ENCODE measurements at regions not wholly inside any gene's neighbourhood (a gene's known extent, or its start where the extent isn't known, plus 50 kb on each side); places are given as distances from the start of the nearest gene placed in this dataset.

DNA sequence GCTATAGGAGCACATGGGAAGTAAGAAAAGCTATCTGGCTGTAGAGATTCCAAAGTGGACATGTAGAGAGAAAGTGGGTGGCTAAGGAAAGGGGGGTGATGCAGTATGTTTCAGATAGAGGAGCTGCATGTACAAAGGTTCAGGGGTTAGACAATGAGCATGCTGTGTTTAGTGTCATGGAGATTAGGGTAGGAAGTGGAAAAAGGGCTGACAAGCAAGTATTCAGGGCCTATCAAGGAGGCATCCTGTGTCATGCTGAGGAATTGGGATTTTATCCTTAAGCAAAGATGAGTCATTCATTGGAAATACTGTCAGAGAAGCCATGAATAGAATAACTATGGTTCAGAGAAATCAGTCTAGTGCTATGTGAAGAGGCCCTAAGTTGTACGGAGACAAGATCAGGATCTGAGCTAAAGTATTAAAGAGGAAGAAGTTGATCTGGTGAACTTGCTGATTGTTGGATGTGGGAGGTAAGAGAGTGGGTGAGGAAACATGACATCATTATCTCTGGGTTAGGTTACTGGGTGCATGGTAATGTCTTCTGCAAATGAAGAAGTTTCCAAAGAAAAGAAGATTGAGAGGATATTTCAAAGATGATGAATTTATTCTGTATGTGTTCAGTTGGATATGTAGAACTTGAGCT is 176.7 kb upstream of the GOLIM4 start:
- Histone ChIP-seq H3K36me3 (ENCODE audit: insufficient read depth, low read length) (no peaks in the 10 kb centered on the region), H3K4me2 (ENCODE audit: low read length) (no peak overlapping the region), H3K27me3 (ENCODE audit: control insufficient read depth, insufficient read depth, low read length) (no peaks in the 10 kb centered on the region), H3K4me1 (ENCODE audit: control insufficient read depth, insufficient read depth, low read length) (no peaks in the 10 kb centered on the region), H3K9me3 (replicated peaks; ENCODE audit: low read length) (no peaks in the 10 kb centered on the region), H3K9ac (ENCODE audit: low read depth, low read length) (no peak overlapping the region), H3K4me3 (ENCODE audit: low read length) (no peak overlapping the region)

DNA sequence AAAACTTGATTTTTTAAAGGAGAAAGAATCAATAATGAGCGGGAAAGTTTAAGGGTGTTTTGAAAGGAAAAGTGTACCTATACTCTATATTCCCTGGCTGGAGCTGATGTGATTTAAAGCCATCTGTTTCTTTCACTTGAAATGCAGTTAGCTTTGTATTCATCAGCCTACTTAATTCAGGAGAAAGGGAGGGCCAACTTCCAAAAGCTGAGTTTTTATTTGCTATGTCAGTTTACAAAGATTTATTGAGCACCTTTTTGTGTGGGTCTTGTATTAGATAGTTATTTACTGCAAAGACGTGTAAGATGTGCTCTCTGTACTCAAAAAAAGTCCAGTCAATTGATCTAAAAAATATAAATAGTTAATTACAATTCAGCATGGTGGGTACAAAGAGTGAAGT is 176.2 kb upstream of the GOLIM4 start:
- Histone ChIP-seq H3K9me3 (replicated peaks; ENCODE audit: low read length) (no peaks in the 10 kb centered on the region), H3K4me2 (ENCODE audit: low read length) (no peak overlapping the region)

DNA sequence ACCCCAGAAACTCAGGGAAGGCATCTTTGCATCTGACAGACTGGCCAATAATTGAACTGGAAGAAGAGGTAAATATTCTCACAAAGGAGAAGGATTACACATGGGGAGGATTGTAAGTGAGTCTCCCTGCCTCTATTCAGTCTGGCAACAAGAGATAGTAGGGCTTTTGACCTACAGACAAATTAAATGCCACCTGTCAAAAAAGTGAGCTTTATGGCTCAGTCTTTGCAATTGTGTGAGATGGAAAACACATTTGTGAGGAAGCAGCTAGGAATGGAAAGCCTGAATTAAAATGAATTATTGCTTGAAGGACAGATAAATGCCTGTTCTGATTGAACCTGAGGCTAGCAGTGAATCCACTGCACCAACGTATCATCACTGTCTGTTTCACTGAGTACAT is 173.3 kb upstream of the GOLIM4 start:
- Histone ChIP-seq H3K9ac (ENCODE audit: low read depth, low read length) (no peak overlapping the region), H3K4me2 (ENCODE audit: low read length) (no peak overlapping the region), H3K36me3 (ENCODE audit: insufficient read depth, low read length) (no peaks in the 10 kb centered on the region)

More for the DNA sequence above, 176.2 kb upstream of the GOLIM4 start:
- no peak overlapping the region for H3K9ac ChIP-seq (ENCODE audit: low read depth, low read length)
- no peak overlapping the region for H3K4me3 ChIP-seq (ENCODE audit: low read length)
- H3K36me3 ChIP-seq (ENCODE audit: insufficient read depth, low read length), result no peaks in the 10 kb centered on the region
- H3K4me1 ChIP-seq (ENCODE audit: control insufficient read depth, insufficient read depth, low read length), result no peaks in the 10 kb centered on the region
- no peaks in the 10 kb centered on the region for H3K27me3 ChIP-seq (ENCODE audit: control insufficient read depth, insufficient read depth, low read length)

DNA sequence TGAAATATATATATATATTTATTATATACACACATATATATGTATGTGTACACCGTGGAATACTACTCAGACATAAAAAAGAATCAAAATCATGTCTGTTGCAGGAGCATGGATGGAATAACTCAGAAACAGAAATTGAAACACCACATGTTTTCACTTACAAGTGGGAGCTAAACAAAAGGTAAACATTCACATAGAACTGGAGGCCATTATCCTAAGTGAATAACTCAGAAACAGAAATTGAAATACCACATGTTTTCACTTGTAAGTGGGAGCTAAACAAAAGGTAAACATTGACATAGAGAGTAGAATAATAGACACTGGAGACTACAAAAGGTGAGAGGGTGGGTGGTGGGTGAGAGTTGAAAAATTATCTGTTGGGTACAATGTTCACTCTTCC is 171.5 kb upstream of the GOLIM4 start:
- Histone ChIP-seq H3K4me1 (ENCODE audit: control insufficient read depth, insufficient read depth, low read length) (no peaks in the 10 kb centered on the region), H3K9ac (ENCODE audit: low read depth, low read length) (no peak overlapping the region), H3K4me2 (ENCODE audit: low read length) (no peak overlapping the region), H3K9me3 (replicated peaks; ENCODE audit: low read length) (no peaks in the 10 kb centered on the region), H3K27me3 (ENCODE audit: control insufficient read depth, insufficient read depth, low read length) (no peaks in the 10 kb centered on the region), H3K36me3 (ENCODE audit: insufficient read depth, low read length) (no peaks in the 10 kb centered on the region), H3K4me3 (ENCODE audit: low read length) (no peak overlapping the region)

More for the DNA sequence above, 173.3 kb upstream of the GOLIM4 start:
- Histone ChIP-seq H3K4me1 (ENCODE audit: control insufficient read depth, insufficient read depth, low read length) (no peaks in the 10 kb centered on the region), H3K9me3 (replicated peaks; ENCODE audit: low read length) (no peaks in the 10 kb centered on the region), H3K4me3 (ENCODE audit: low read length) (no peak overlapping the region), H3K27me3 (ENCODE audit: control insufficient read depth, insufficient read depth, low read length) (no peaks in the 10 kb centered on the region)

DNA sequence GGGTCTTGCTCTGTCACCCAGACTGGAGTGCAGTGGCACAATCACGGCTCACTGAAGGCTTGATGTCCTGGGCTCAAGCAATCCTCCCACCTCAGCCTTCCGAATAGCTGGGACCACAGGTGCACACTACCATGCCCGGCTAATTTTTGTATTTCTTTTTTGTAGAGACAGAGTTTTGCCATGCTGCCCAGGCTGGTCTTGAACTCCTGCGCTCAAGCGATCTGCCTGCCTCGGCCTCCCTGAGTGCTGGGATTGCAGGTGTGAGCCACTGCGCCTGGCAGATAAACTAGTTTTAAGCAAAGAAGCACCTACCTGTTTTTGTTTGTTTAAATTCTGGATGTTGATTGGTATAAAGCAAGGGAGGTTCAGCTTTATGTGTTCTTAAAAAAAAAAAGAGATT is 170.6 kb upstream of the GOLIM4 start:
- no peak overlapping the region for H3K4me2 ChIP-seq (ENCODE audit: low read length)
- H3K4me3 ChIP-seq (ENCODE audit: low read length), result no peak overlapping the region
- H3K4me1 ChIP-seq (ENCODE audit: control insufficient read depth, insufficient read depth, low read length), result no peaks in the 10 kb centered on the region
- no peaks in the 10 kb centered on the region for H3K36me3 ChIP-seq (ENCODE audit: insufficient read depth, low read length)
- no peak overlapping the region for H3K9ac ChIP-seq (ENCODE audit: low read depth, low read length)
- no peaks in the 10 kb centered on the region for H3K27me3 ChIP-seq (ENCODE audit: control insufficient read depth, insufficient read depth, low read length)
- no peaks in the 10 kb centered on the region for H3K9me3 ChIP-seq (replicated peaks; ENCODE audit: low read length)

DNA sequence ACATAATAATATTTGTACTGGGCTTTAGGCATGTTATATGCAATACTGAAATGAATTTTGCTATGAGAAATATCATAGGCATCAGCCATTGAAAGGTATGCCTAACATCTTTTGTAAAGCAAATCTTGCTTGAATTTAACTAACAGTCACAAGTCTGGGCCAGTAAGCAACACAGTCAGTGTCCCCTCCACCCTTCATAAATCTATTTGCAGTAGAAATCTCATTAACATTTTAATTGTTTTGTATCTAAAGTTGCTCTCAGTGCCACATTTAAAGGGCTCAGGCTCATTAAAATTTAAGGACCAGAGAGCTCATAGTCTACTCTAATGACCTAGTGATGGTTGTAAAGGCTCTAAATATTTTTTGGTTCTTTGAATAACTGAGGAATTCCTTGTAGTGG is 167.2 kb upstream of the GOLIM4 start:
- Histone ChIP-seq H3K4me2 (ENCODE audit: low read length) (no peak overlapping the region), H3K9me3 (replicated peaks; ENCODE audit: low read length) (no peaks in the 10 kb centered on the region), H3K4me3 (ENCODE audit: low read length) (no peak overlapping the region), H3K36me3 (ENCODE audit: insufficient read depth, low read length) (no peaks in the 10 kb centered on the region), H3K27me3 (ENCODE audit: control insufficient read depth, insufficient read depth, low read length) (no peaks in the 10 kb centered on the region), H3K4me1 (ENCODE audit: control insufficient read depth, insufficient read depth, low read length) (no peaks in the 10 kb centered on the region), H3K9ac (ENCODE audit: low read depth, low read length) (no peak overlapping the region)

DNA sequence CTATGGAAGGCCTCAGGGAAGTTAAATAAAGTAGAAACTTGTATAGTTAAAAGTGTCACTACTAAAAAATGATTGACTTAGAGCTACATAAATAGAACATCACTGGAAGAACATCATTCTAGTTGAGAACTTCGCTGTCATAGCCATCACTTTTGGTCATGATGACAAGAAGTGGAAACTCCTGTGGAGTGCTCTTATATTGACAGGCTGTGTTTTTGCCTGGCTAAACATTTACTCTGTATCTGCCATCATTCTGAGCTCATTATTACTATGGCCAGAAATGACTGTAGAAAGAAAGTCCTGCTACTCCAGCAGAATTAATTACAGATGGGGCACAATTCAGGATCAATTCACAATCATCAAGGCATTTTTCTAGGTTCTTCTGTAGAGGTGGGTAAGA is 165.1 kb upstream of the GOLIM4 start:
- Histone ChIP-seq H3K4me2 (ENCODE audit: low read length) (no peak overlapping the region), H3K9ac (ENCODE audit: low read depth, low read length) (no peak overlapping the region), H3K36me3 (ENCODE audit: insufficient read depth, low read length) (no peaks in the 10 kb centered on the region), H3K27me3 (ENCODE audit: control insufficient read depth, insufficient read depth, low read length) (no peaks in the 10 kb centered on the region), H3K4me3 (ENCODE audit: low read length) (no peak overlapping the region), H3K4me1 (ENCODE audit: control insufficient read depth, insufficient read depth, low read length) (no peaks in the 10 kb centered on the region), H3K9me3 (replicated peaks; ENCODE audit: low read length) (no peaks in the 10 kb centered on the region)

DNA sequence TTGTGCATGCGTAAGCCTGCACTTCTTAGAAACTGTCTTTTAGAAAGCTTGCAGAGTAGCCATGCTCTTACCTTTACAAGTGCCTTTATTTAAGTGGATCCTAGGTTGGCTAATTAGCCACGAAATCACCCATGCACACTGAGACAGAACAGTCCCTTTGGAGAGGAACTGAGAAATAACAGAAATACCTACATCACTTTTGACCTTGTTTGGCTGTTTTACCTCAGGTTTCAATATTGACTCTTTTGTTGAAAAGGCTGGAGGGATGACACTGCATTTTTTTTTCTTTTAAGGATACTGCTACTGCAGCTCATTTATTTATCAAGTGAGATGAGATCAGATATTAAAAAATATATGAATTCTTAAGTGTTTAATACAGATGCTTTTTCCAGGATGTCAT is 155.6 kb upstream of the GOLIM4 start:
- Histone ChIP-seq H3K27me3 (ENCODE audit: control insufficient read depth, insufficient read depth, low read length) (no peaks in the 10 kb centered on the region), H3K4me2 (ENCODE audit: low read length) (peak overlapping the region; percentile 98), H3K4me1 (ENCODE audit: control insufficient read depth, insufficient read depth, low read length) (peaks cover 3% of the 10 kb centered on the region), H3K9ac (ENCODE audit: low read depth, low read length) (no peak overlapping the region), H3K4me3 (ENCODE audit: low read length) (no peak overlapping the region), H3K36me3 (ENCODE audit: insufficient read depth, low read length) (no peaks in the 10 kb centered on the region), H3K9me3 (replicated peaks; ENCODE audit: low read length) (no peaks in the 10 kb centered on the region)

DNA sequence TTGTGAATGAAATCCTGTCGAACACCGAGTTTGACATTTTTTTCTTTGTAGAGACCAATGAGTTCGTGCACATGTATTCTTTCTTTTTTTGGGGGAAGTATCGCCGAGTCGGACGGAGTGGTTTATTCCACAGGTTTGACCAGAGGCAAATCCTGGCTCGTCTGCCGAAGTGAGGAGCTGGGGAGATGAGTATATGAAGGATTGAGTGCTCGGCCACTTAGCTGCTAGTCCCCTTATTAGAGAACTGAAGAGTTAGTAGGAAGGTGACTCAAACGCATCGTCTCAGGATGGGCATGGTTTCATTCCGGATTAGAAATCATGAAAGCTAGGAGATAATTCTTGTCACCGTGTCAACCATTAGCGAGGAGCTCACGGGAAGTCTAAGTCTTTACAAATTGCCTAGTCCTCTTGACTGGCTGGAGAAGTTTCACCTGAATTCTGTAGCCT is 154.7 kb upstream of the GOLIM4 start:
- H3K36me3 ChIP-seq (ENCODE audit: insufficient read depth, low read length), result no peaks in the 10 kb centered on the region
- no peaks in the 10 kb centered on the region for H3K27me3 ChIP-seq (ENCODE audit: control insufficient read depth, insufficient read depth, low read length)
- peak overlapping the region; percentile 70 for H3K9ac ChIP-seq (ENCODE audit: low read depth, low read length)
- H3K4me1 ChIP-seq (ENCODE audit: control insufficient read depth, insufficient read depth, low read length), result peaks cover 3% of the 10 kb centered on the region
- peak overlapping the region; percentile 98 for H3K4me2 ChIP-seq (ENCODE audit: low read length)
- H3K4me3 ChIP-seq (ENCODE audit: low read length), result peak overlapping the region; percentile 80
- H3K9me3 ChIP-seq (replicated peaks; ENCODE audit: low read length), result no peaks in the 10 kb centered on the region

DNA sequence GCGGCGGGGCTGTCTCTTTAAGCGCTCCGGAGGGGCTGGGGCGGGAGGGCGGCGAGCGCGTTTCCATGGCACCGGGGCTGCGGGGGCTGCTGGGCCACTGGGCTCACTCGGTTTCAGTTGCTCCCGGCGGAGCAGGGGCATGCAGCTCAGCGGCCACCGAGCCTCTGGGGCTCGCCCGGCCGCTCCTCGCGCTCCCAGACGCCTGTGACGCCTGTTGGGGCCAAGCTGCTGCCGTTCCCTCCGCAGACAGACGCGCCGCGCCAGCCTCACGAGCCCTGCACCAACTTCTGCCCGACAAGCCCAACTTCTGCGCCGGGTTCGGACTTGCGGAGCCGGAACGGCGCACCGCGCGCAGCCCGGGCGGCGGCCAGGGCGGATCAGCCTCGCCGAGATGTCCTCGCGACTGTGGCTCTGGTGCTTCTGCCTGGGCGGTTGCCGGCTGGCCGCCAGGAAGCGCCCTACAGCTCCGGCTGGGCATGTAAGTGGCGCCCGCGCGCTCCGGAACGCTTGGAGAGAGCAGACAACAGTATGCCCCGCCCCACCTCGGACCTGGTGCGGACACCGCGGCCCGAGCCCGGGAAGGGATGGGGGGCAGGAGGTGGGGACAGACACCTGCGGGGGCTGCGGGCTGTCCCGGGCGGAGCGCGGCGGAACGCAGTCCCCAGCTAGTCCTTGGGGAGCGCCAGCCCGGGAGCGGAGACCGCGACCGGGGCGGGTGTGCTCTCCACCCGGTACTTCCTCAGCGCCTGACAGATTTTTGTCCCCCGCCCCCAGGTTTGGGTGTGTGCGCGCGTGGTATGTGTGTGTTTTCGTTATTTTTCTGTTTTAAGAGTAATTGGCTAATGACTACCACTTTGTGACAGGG is 154.1 kb upstream of the GOLIM4 start:
- Histone ChIP-seq H3K4me2 (ENCODE audit: low read length) (peak overlapping the region; percentile 98), H3K4me3 (ENCODE audit: low read length) (peak overlapping the region; percentile 80), H3K9ac (ENCODE audit: low read depth, low read length) (peak overlapping the region; percentile 70), H3K4me1 (ENCODE audit: control insufficient read depth, insufficient read depth, low read length) (peaks cover 3% of the 10 kb centered on the region), H3K9me3 (replicated peaks; ENCODE audit: low read length) (no peaks in the 10 kb centered on the region), H3K27me3 (ENCODE audit: control insufficient read depth, insufficient read depth, low read length) (no peaks in the 10 kb centered on the region), H3K36me3 (ENCODE audit: insufficient read depth, low read length) (no peaks in the 10 kb centered on the region)

DNA sequence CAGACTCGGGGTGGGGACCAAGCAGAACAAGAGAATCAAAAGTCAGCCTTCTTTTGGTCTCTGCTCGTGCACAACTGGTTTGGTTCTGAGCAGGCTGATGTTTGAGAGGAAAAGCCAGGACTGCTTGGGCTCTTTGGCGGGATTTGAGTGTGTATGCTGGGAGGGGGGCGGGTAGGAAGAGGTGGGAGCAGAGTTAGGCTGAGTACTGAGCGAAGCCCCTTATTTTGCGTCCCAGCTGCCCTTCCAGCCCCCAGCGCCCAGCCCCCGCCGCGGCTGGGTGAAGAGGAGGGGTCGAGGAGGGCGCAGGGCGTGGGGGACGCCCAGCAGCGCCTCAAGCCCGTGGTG is 153.5 kb upstream of the GOLIM4 start:
- Histone ChIP-seq H3K36me3 (ENCODE audit: insufficient read depth, low read length) (no peaks in the 10 kb centered on the region), H3K9me3 (replicated peaks; ENCODE audit: low read length) (no peaks in the 10 kb centered on the region), H3K4me2 (ENCODE audit: low read length) (peak overlapping the region; percentile 98), H3K4me3 (ENCODE audit: low read length) (peak overlapping the region; percentile 80), H3K4me1 (ENCODE audit: control insufficient read depth, insufficient read depth, low read length) (peaks cover 3% of the 10 kb centered on the region), H3K9ac (ENCODE audit: low read depth, low read length) (peak overlapping the region; percentile 70), H3K27me3 (ENCODE audit: control insufficient read depth, insufficient read depth, low read length) (no peaks in the 10 kb centered on the region)

All from skeletal muscle satellite cell (primary cell).